Mesendoderm (in vitro differentiated cells): ENCODE measurements at regions not wholly inside any gene's neighbourhood (a gene's known extent, or its start where the extent isn't known, plus 50 kb on each side); places are given as distances from the start of the nearest gene placed in this dataset.
"Not testable (repeated sequence)": the region's sequence is repeated elsewhere in the genome, so short reads cannot be mapped to it uniquely, and the experiment has no call there.

Experiments
- DNase-seq: peaks from one replicate; pipeline ENCODE4 v3.0.0; 2013
- H2AK5ac ChIP-seq: 2 replicates; pipeline ENCODE4 v1.6.1; 2013; ENCODE audit warnings: low read length, inconsistent platforms
- H2BK120ac ChIP-seq: 2 replicates; pipeline ENCODE4 v1.6.1; 2013; ENCODE audit warnings: low read depth, mild to moderate bottlenecking, low read length, moderate library complexity, mixed read lengths
- H2BK15ac ChIP-seq: replicated peaks from 2 replicates; pipeline ENCODE4 v1.6.1; 2013; ENCODE audit warnings: low read depth, mild to moderate bottlenecking, moderate library complexity
- H2BK5ac ChIP-seq: 2 replicates; pipeline ENCODE4 v1.6.1; 2013; ENCODE audit warnings: low read length, inconsistent platforms
- H3K18ac ChIP-seq: 2 replicates; pipeline ENCODE4 v1.6.1; 2013; ENCODE audit warnings: mild to moderate bottlenecking, low read length, mixed read lengths
- H3K23ac ChIP-seq: one replicate; pipeline ENCODE4 v1.6.1; 2013; ENCODE audit warnings: low read length
- H3K27ac ChIP-seq: 2 replicates; pipeline ENCODE4 v1.5.1; 2013; ENCODE audit warnings: low read depth, mild to moderate bottlenecking, inconsistent platforms, low read length, moderate library complexity
- H3K27me3 ChIP-seq: 2 replicates; pipeline ENCODE4 v1.6.1; 2013; ENCODE audit warnings: low read length, control low read depth, mild to moderate bottlenecking, inconsistent platforms; ENCODE audit not compliant: insufficient read depth, poor library complexity
- H3K36me3 ChIP-seq: 2 replicates; pipeline ENCODE4 v1.6.1; 2013; ENCODE audit warnings: low read length, inconsistent platforms; ENCODE audit not compliant: control insufficient read depth, insufficient read depth
- H3K4ac ChIP-seq: one replicate; pipeline ENCODE4 v1.6.1; 2013; ENCODE audit warnings: low read depth, mild to moderate bottlenecking, low read length, moderate library complexity
- H3K4me1 ChIP-seq: 2 replicates; pipeline ENCODE4 v1.6.1; 2013; ENCODE audit warnings: low read depth, low read length, inconsistent platforms; ENCODE audit not compliant: control insufficient read depth
- H3K4me2 ChIP-seq: 2 replicates; pipeline ENCODE4 v1.6.1; 2013; ENCODE audit warnings: low read length
- H3K4me3 ChIP-seq: 2 replicates; pipeline ENCODE4 v1.5.1; 2013; ENCODE audit warnings: mild to moderate bottlenecking, low read length
- H3K56ac ChIP-seq: one replicate; pipeline ENCODE4 v1.6.1; 2013; ENCODE audit warnings: low read length
- H3K79me1 ChIP-seq: 2 replicates; pipeline ENCODE4 v1.6.1; 2013; ENCODE audit warnings: low read length, inconsistent platforms
- H3K79me2 ChIP-seq: 2 replicates; pipeline ENCODE4 v1.6.1; 2013; ENCODE audit warnings: mild to moderate bottlenecking, low read length; ENCODE audit not compliant: control insufficient read depth, insufficient read depth
- H3K9ac ChIP-seq: 2 replicates; pipeline ENCODE4 v1.6.1; 2013; ENCODE audit warnings: low read length, inconsistent platforms
- H4K5ac ChIP-seq: one replicate; pipeline ENCODE4 v1.6.1; 2013; ENCODE audit warnings: low read length
- H4K8ac ChIP-seq: one replicate; pipeline ENCODE4 v1.6.1; 2013; ENCODE audit warnings: low read depth, mild to moderate bottlenecking, control low read depth, low read length, moderate library complexity
- WGBS: extraction: QIAGEN DNeasy Blood & Tissue Kit; methylation state at CpG from one replicate; pipeline ENCODE4 v1.1.7; 2013; ENCODE audit warnings: low lambda C conversion rate, missing lambda C conversion rate; ENCODE audit not compliant: insufficient coverage; ENCODE audit errors: extremely low coverage; 5-methylcytosine and 5-hydroxymethylcytosine counted together

DNA sequence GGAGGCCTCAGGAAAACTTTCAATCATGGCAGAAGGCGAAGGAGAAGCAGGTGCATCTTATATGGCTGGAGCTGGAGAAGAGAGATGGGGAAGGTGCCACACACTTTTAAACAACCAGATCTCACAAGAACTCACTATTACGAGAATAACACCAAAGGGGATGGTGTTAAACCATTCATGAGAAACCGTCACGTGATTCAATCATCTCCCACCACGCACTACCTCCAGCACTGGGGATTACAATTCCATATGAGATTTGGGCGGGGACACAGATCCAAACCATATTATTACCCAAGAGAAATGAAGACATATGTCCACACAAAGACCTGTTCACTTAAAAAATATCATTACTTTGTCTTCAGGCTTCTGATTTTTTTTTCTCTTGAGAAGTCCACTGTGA lies 518.5 kb downstream of the DCDC2C start:
- no peaks in the 10 kb centered on the region for H3K27me3 ChIP-seq
- no peaks in the 10 kb centered on the region for H3K4me1 ChIP-seq
- H2BK5ac ChIP-seq, result no peak overlapping the region
- H3K56ac ChIP-seq, result no peak overlapping the region
- H3K79me1 ChIP-seq, result no peaks in the 10 kb centered on the region
- no peak overlapping the region for H3K18ac ChIP-seq
- H4K5ac ChIP-seq, result no peak overlapping the region
- no peak overlapping the region for H2BK120ac ChIP-seq
- H4K8ac ChIP-seq, result no peak overlapping the region
- H2AK5ac ChIP-seq, result no peak overlapping the region
- WGBS, result no CpG with 5 or more reads among the region's 6 CpGs
- no peak for DNase-seq
- H3K9ac ChIP-seq, result no peak overlapping the region
- H3K4me3 ChIP-seq, result no peak overlapping the region
- no peak overlapping the region for H2BK15ac ChIP-seq
- H3K27ac ChIP-seq, result no peak overlapping the region
- H3K79me2 ChIP-seq, result no peaks in the 10 kb centered on the region
- no peak overlapping the region for H3K23ac ChIP-seq
- no peak overlapping the region for H3K4me2 ChIP-seq
- no peaks in the 10 kb centered on the region for H3K36me3 ChIP-seq
- no peak overlapping the region for H3K4ac ChIP-seq

DNA sequence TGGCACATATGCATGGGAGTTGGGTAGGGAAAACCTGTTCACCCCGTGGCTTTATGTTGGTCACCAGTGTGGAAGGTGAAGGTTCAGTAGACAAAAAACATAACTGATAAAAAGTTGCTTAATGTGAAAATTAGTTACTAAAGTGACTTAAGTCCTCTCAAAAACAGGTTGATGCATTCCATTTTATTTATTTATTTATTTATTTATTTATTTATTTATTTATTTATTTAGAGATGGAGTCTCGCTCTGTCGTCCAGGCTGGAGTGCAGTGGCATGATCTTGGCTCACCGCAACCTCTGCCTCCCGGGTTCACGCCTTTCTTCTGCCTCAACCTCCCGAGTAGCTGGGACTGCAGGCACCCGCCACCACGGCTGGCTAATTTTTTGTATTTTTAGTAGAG lies 541.0 kb downstream of the DCDC2C start:
- not testable (repeated sequence) for H3K27me3 ChIP-seq, H3K27ac ChIP-seq, H3K36me3 ChIP-seq, H3K18ac ChIP-seq, H3K4ac ChIP-seq, H4K8ac ChIP-seq, DNase-seq, H3K56ac ChIP-seq, H3K23ac ChIP-seq, H3K4me2 ChIP-seq, H2BK5ac ChIP-seq, H2BK120ac ChIP-seq, H3K79me1 ChIP-seq, H2BK15ac ChIP-seq, H4K5ac ChIP-seq, H3K4me1 ChIP-seq, H3K79me2 ChIP-seq, H3K4me3 ChIP-seq, H2AK5ac ChIP-seq, H3K9ac ChIP-seq
- WGBS, result no CpG with 5 or more reads among the region's 9 CpGs

DNA sequence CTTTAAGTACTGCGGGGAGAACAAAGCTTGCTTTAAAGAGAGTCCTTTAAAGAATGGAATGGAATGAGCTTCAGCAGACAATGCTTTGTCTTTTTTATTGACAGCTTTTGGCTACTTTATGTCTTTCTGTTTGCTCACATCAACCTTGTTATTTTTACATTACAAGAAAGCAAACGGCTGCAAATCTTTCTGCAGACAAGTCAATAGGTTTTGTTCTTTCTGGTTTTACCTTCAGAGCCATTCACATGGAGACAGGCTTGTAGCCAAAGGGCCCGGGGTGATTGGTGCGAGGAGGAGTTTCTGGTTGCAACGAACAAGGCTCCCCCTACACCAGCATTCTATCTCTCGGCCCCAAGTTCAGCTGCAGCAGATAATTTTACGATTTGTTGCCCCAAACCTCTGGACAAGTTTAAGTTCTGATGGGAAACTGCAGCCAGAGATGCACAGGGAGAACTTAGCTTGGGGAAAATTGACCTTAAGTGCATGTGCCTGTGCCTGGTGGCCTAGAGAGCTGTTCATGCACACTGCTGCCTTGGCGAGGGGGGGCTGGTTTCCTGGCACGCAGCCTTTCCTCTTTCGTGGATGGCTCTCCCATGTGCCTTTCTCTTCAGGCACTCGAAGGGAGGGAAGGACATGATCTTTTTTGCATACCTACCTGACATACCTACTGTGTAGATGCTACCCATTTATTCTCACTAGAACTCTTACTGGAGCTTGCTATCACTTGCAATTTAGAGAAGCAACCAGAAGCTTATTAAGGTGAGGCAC lies 543.2 kb downstream of the DCDC2C start:
- Histone ChIP-seq H3K27me3 (no peaks in the 10 kb centered on the region), H3K23ac (no peak overlapping the region), H4K5ac (no peak overlapping the region), H2AK5ac (no peak overlapping the region), H3K4me2 (no peak overlapping the region), H2BK120ac (no peak overlapping the region), H3K56ac (no peak overlapping the region), H2BK5ac (no peak overlapping the region), H2BK15ac (no peak overlapping the region), H3K79me2 (no peaks in the 10 kb centered on the region), H3K4me3 (no peak overlapping the region), H3K27ac (no peak overlapping the region), H4K8ac (no peak overlapping the region), H3K79me1 (no peaks in the 10 kb centered on the region), H3K18ac (no peak overlapping the region), H3K36me3 (no peaks in the 10 kb centered on the region), H3K9ac (no peak overlapping the region), H3K4me1 (no peaks in the 10 kb centered on the region), H3K4ac (no peak overlapping the region)
- DNase-seq, result peak; percentile 7
- no CpG with 5 or more reads among the region's 11 CpGs for WGBS

DNA sequence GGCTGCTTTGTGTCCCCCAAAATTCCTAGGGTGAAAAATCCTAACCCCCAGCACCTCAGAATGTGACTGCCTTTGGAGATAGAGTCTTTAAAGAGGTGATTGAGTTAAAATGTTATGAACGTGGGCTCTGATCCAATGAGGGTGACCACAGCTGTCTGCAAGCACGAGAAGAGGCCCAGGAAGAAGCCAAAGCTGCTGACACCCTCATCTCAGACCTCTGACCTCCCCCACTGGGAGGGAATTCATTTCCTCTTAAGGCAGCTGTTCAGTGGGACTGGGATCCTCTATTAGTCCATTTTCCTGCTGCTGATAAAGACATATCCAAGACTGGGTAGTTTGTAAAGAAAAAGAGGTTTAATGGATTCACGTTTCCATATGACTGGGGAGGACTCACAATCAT lies 544.4 kb downstream of the DCDC2C start:
- H2BK5ac ChIP-seq, result no peak overlapping the region
- H3K27me3 ChIP-seq, result no peaks in the 10 kb centered on the region
- H3K27ac ChIP-seq, result no peak overlapping the region
- H3K79me2 ChIP-seq, result no peaks in the 10 kb centered on the region
- no peaks in the 10 kb centered on the region for H3K36me3 ChIP-seq
- H3K4me2 ChIP-seq, result no peak overlapping the region
- no peak overlapping the region for H3K56ac ChIP-seq
- DNase-seq, result no peak
- H3K4me1 ChIP-seq, result no peaks in the 10 kb centered on the region
- H3K4ac ChIP-seq, result no peak overlapping the region
- no peak overlapping the region for H3K9ac ChIP-seq
- no peaks in the 10 kb centered on the region for H3K79me1 ChIP-seq
- no peak overlapping the region for H2BK15ac ChIP-seq
- no peak overlapping the region for H3K18ac ChIP-seq
- WGBS, result no CpG with 5 or more reads among the region's 3 CpGs
- H3K23ac ChIP-seq, result no peak overlapping the region
- H2AK5ac ChIP-seq, result no peak overlapping the region
- no peak overlapping the region for H3K4me3 ChIP-seq
- no peak overlapping the region for H4K5ac ChIP-seq
- no peak overlapping the region for H4K8ac ChIP-seq
- H2BK120ac ChIP-seq, result no peak overlapping the region

DNA sequence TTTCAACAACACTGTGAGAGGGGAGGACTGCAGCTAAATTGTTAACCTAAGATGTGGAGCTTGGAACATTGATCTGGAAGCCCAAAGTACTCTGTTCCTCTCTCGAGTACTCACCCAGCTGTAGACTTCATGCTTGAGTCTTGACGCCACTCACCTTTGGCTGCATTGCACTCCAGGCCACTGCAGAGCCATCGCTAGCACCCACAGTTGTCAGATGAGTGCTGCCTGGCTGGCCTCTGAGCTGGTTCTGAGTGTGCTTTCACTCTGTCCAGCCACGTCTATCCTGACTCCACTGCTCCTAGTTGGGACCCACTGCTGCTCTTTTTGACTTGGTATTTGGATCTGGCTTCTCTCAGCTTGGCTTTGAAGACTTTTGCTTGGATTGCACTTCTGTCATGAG lies 552.1 kb downstream of the DCDC2C start:
- no peak overlapping the region for H2BK15ac ChIP-seq
- no peak overlapping the region for H3K56ac ChIP-seq
- WGBS, result no CpG with 5 or more reads among the region's 4 CpGs
- no peak overlapping the region for H3K23ac ChIP-seq
- H3K18ac ChIP-seq, result no peak overlapping the region
- H3K9ac ChIP-seq, result no peak overlapping the region
- no peaks in the 10 kb centered on the region for H3K79me1 ChIP-seq
- no peak overlapping the region for H2AK5ac ChIP-seq
- no peaks in the 10 kb centered on the region for H3K36me3 ChIP-seq
- no peaks in the 10 kb centered on the region for H3K79me2 ChIP-seq
- no peak overlapping the region for H2BK120ac ChIP-seq
- H3K4ac ChIP-seq, result no peak overlapping the region
- no peak overlapping the region for H2BK5ac ChIP-seq
- H3K4me3 ChIP-seq, result no peak overlapping the region
- no peak overlapping the region for H3K4me2 ChIP-seq
- H3K27ac ChIP-seq, result no peak overlapping the region
- H4K8ac ChIP-seq, result no peak overlapping the region
- H3K4me1 ChIP-seq, result no peaks in the 10 kb centered on the region
- DNase-seq, result no peak
- H3K27me3 ChIP-seq, result no peaks in the 10 kb centered on the region
- H4K5ac ChIP-seq, result peak overlapping the region; percentile 71

DNA sequence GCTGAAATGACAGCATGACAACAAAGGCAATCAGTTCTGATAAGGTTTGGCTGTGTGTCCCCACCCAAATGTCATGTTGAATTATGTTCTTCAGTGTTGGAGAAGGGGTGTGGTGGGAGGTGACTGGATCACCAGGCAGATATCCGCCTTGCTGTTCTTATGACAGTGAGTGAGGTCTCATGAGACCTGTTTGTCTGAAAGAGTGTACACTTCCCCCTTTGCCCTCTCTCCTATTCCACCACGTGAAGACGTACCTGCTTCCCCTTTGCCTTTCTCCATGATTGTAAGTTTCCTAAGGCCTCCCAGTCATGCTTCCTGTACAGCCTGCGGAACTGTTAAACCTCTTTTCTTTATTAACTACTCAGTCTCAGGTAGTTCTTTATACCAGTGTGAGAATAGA lies 553.0 kb downstream of the DCDC2C start:
- H3K4me3 ChIP-seq, result no peak overlapping the region
- H3K79me1 ChIP-seq, result no peaks in the 10 kb centered on the region
- H3K36me3 ChIP-seq, result no peaks in the 10 kb centered on the region
- no peaks in the 10 kb centered on the region for H3K79me2 ChIP-seq
- no peak overlapping the region for H3K23ac ChIP-seq
- H3K4ac ChIP-seq, result no peak overlapping the region
- H3K27ac ChIP-seq, result no peak overlapping the region
- no peaks in the 10 kb centered on the region for H3K4me1 ChIP-seq
- no peak for DNase-seq
- no peak overlapping the region for H4K5ac ChIP-seq
- no peak overlapping the region for H4K8ac ChIP-seq
- H3K56ac ChIP-seq, result no peak overlapping the region
- no peak overlapping the region for H2BK5ac ChIP-seq
- no peak overlapping the region for H2BK120ac ChIP-seq
- no peak overlapping the region for H2AK5ac ChIP-seq
- H3K9ac ChIP-seq, result no peak overlapping the region
- H3K18ac ChIP-seq, result no peak overlapping the region
- no peaks in the 10 kb centered on the region for H3K27me3 ChIP-seq
- H3K4me2 ChIP-seq, result no peak overlapping the region
- H2BK15ac ChIP-seq, result no peak overlapping the region
- no CpG with 5 or more reads among the region's 4 CpGs for WGBS
